ENCODE measurements at regions not wholly inside any gene's neighbourhood (a gene's known extent, or its start where the extent isn't known, plus 50 kb on each side); places are given as distances from the start of the nearest gene placed in this dataset.

DNA sequence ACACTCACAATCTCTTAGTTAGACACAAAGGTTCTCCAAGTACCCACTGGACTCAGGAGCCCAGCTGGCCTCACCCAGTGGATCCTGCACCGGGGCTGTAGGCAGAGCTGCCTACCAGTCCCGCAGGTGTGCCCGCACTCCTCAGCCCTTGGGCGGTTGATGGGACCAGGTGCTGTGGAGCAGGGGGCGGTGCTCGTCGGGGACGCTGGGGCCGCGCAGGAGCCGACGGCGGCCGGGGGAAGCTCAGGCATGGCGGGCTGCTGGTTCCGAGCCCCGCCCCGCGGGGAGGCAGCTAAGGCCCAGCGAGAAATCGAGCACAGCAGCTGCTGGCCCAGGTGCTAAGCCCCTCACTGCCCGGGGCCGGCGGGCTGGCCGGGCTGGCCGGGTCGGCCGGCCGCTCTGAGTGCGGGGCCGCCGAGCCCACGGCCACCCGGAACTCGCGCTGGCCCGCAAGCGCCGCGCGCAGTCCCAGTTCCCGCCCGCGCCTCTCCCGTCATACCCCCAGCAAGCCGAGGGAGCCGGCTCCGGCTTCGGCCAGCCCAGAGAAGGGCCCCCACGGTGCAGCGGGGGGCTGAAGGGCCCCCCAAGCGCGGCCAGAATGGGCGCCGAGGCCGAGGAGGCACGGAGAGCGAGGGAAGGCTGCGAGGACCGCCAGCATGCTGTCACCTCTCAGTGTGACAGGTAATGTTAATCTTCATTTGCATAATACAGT is 506.8 kb downstream of the LRFN5 start:
- TF ChIP-seq KLF16 (tag by site-specific recombination; IDR thresholded peaks at IDR 0.05), result no peak
- TF ChIP-seq, protein P1, sequence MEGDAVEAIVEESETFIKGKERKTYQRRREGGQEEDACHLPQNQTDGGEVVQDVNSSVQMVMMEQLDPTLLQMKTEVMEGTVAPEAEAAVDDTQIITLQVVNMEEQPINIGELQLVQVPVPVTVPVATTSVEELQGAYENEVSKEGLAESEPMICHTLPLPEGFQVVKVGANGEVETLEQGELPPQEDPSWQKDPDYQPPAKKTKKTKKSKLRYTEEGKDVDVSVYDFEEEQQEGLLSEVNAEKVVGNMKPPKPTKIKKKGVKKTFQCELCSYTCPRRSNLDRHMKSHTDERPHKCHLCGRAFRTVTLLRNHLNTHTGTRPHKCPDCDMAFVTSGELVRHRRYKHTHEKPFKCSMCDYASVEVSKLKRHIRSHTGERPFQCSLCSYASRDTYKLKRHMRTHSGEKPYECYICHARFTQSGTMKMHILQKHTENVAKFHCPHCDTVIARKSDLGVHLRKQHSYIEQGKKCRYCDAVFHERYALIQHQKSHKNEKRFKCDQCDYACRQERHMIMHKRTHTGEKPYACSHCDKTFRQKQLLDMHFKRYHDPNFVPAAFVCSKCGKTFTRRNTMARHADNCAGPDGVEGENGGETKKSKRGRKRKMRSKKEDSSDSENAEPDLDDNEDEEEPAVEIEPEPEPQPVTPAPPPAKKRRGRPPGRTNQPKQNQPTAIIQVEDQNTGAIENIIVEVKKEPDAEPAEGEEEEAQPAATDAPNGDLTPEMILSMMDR (tag by site-specific recombination; IDR thresholded peaks at IDR 0.05), result no peak
- no peak for TF ChIP-seq ZNF677 (tag by site-specific recombination; IDR thresholded peaks at IDR 0.05)
- no peak for TF ChIP-seq YY1 (tag by site-specific recombination; IDR thresholded peaks at IDR 0.05)
- no peak for TF ChIP-seq SCRT1 (tag by site-specific recombination; IDR thresholded peaks at IDR 0.05; ENCODE audit: borderline replicate concordance)
- TF ChIP-seq ZNF302 (tag by site-specific recombination; IDR thresholded peaks at IDR 0.05; ENCODE audit: low read depth), result no peak
- no peak for TF ChIP-seq ZNF2 (tag by site-specific recombination; IDR thresholded peaks at IDR 0.05)

All from HEK293 (cell line).